22Rv1 (cell line): ENCODE measurements at regions not wholly inside any gene's neighbourhood (a gene's known extent, or its start where the extent isn't known, plus 50 kb on each side); places are given as distances from the start of the nearest gene placed in this dataset.

Experiments used
- ZFX ChIP-seq: fragments of 450-650 bp; IDR thresholded peaks from 2 replicates; pipeline ENCODE4 v1.6.1; 2017; ENCODE audit warnings: antibody characterized with exemption, borderline replicate concordance
- TF ChIP-seq, protein P1 (sequence below): fragments of 450-650 bp; IDR thresholded peaks from 2 replicates; pipeline ENCODE4 v1.5.1; 2017; ENCODE audit warnings: mild to moderate bottlenecking

DNA sequence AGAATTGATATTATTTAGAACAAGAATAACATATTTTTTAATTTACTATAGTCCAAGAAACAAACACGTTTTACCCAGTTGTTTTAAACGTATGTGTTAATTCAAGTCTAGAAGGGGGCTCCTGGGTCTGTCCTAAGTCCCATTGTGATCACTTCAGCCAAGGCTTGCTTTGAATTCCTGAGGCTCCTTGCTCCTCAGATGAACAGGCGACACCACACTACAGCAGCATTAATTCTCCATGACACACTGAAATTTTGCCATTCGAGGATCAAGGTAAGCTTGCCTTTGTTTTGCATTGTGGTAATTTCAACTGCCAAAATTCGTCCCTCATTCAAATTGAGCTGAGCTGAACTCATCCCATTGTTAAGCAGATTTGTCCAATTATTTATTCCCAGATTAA is 1442.6 kb downstream of the SLITRK5 start:
- TF ChIP-seq, protein P1, sequence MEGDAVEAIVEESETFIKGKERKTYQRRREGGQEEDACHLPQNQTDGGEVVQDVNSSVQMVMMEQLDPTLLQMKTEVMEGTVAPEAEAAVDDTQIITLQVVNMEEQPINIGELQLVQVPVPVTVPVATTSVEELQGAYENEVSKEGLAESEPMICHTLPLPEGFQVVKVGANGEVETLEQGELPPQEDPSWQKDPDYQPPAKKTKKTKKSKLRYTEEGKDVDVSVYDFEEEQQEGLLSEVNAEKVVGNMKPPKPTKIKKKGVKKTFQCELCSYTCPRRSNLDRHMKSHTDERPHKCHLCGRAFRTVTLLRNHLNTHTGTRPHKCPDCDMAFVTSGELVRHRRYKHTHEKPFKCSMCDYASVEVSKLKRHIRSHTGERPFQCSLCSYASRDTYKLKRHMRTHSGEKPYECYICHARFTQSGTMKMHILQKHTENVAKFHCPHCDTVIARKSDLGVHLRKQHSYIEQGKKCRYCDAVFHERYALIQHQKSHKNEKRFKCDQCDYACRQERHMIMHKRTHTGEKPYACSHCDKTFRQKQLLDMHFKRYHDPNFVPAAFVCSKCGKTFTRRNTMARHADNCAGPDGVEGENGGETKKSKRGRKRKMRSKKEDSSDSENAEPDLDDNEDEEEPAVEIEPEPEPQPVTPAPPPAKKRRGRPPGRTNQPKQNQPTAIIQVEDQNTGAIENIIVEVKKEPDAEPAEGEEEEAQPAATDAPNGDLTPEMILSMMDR: no peak
- no peak for TF ChIP-seq ZFX
